Globus pallidus (tissue), 1 donor: ENCODE measurements at regions not wholly inside any gene's neighbourhood (a gene's known extent, or its start where the extent isn't known, plus 50 kb on each side); places are given as distances from the start of the nearest gene placed in this dataset.
A peak's percentile ranks its signal among the peaks of the same experiment; 100 is the strongest.

Experiments used
- DNase-seq: peaks from one replicate; pipeline ENCODE4 v3.0.0-alpha.2; 2015; ENCODE audit warnings: low spot score

GRCh38 chr20:1790386-1790785 lies 104.8 kb upstream of the SIRPA start:
- DNase-seq = no peak

- no peak for DNase-seq
These were observed 107.2 kb upstream of the SIRPA start for GRCh38 chr20:1788044-1788443.

- no peak for DNase-seq
These were observed 108.7 kb upstream of the SIRPA start for GRCh38 chr20:1786486-1786885.

GRCh38 chr20:1784586-1784985 lies 110.6 kb upstream of the SIRPA start:
- DNase-seq = no peak

- no peak for DNase-seq
These were observed 112.0 kb upstream of the SIRPA start for GRCh38 chr20:1783245-1783644.

GRCh38 chr20:1782181-1782580 lies 113.0 kb upstream of the SIRPA start:
- no peak for DNase-seq

GRCh38 chr20:1779567-1779966 lies 115.6 kb upstream of the SIRPA start:
- no peak for DNase-seq

GRCh38 chr20:1778338-1778737 lies 116.9 kb upstream of the SIRPA start:
- no peak for DNase-seq

GRCh38 chr20:1777476-1777820 lies 117.8 kb upstream of the SIRPA start:
- no peak for DNase-seq

GRCh38 chr20:1776681-1777475 lies 118.3 kb upstream of the SIRPA start:
- peak; percentile 84 for DNase-seq

- no peak for DNase-seq
These were observed 117.5 kb upstream of the SIRPG start for GRCh38 chr20:1775117-1775516.

- DNase-seq = no peak
These were observed 116.9 kb upstream of the SIRPG start for GRCh38 chr20:1774479-1774878.

- DNase-seq = no peak
These were observed 116.2 kb upstream of the SIRPG start for GRCh38 chr20:1773816-1774215.

- DNase-seq = no peak
These were observed 111.9 kb upstream of the SIRPG start for GRCh38 chr20:1769491-1769890.

GRCh38 chr20:1766731-1767130 lies 109.2 kb upstream of the SIRPG start:
- DNase-seq = no peak

- peak; percentile 86 for DNase-seq
These were observed 106.8 kb upstream of the SIRPG start for GRCh38 chr20:1764136-1765033.

GRCh38 chr20:1761598-1761997 lies 104.0 kb upstream of the SIRPG start:
- DNase-seq = no peak

- DNase-seq = no peak
These were observed 103.5 kb upstream of the SIRPG start for GRCh38 chr20:1761116-1761515.

GRCh38 chr20:1758765-1759164 lies 101.2 kb upstream of the SIRPG start:
- no peak for DNase-seq

GRCh38 chr20:1757606-1758512 lies 100.3 kb upstream of the SIRPG start:
- peak; percentile 37 for DNase-seq

GRCh38 chr20:1757072-1757471 lies 99.5 kb upstream of the SIRPG start:
- DNase-seq = no peak

- no peak for DNase-seq
These were observed 97.2 kb upstream of the SIRPG start for GRCh38 chr20:1754749-1755148.
